GM23338 (cell line): ENCODE measurements at regions not wholly inside any gene's neighbourhood (a gene's known extent, or its start where the extent isn't known, plus 50 kb on each side); places are given as distances from the start of the nearest gene placed in this dataset.

ENCODE experiments used
- ATAC-seq: fragments of 200-7000 bp; cut with Tn5 transposase; 3 replicates; pipeline ENCODE4 v1.9.1; 2020
- DNase-seq: peaks from one replicate; pipeline ENCODE4 v3.0.0-alpha.2; 2015; ENCODE audit warnings: low spot score
- H2AFZ ChIP-seq: fragments of 200-600 bp; sonication (generic); 2 replicates; pipeline ENCODE4 v1.8.0; 2016; ENCODE audit warnings: antibody characterized with exemption, mild to moderate bottlenecking, moderate library complexity
- H3F3A ChIP-seq: fragments of 200-600 bp; sonication (generic); replicated peaks from 2 replicates; pipeline ENCODE4 v1.8.0; 2017; ENCODE audit warnings: antibody characterized with exemption, mixed run types, low read depth
- H3K27ac ChIP-seq: fragments of 200-600 bp; sonication (generic); 2 replicates; pipeline ENCODE4 v1.6.1; 2016; ENCODE audit warnings: low read depth
- H3K27me3 ChIP-seq: fragments of 200-600 bp; sonication (generic); 2 replicates; pipeline ENCODE4 v1.8.0; 2016; ENCODE audit warnings: mild to moderate bottlenecking, mixed run types, moderate library complexity; ENCODE audit not compliant: insufficient read depth
- H3K36me3 ChIP-seq: fragments of 200-600 bp; sonication (generic); 2 replicates; pipeline ENCODE4 v1.8.0; 2016; ENCODE audit warnings: mild to moderate bottlenecking; ENCODE audit not compliant: insufficient read depth
- H3K4me1 ChIP-seq: fragments of 200-600 bp; sonication (generic); 2 replicates; pipeline ENCODE4 v1.8.0; 2016; ENCODE audit warnings: mild to moderate bottlenecking, moderate library complexity; ENCODE audit not compliant: insufficient read depth
- H3K4me2 ChIP-seq: fragments of 200-600 bp; sonication (generic); 2 replicates; pipeline ENCODE4 v1.7.1; 2017; ENCODE audit warnings: mixed run types
- H3K4me3 ChIP-seq: fragments of 200-600 bp; sonication (generic); 2 replicates; pipeline ENCODE4 v1.6.1; 2016; ENCODE audit warnings: mixed run types
- H3K79me2 ChIP-seq: fragments of 200-600 bp; sonication (generic); replicated peaks from 2 replicates; pipeline ENCODE4 v1.8.0; 2017; ENCODE audit warnings: mild to moderate bottlenecking; ENCODE audit not compliant: insufficient read depth
- H3K9me2 ChIP-seq: fragments of 200-600 bp; sonication (generic); 2 replicates; pipeline ENCODE4 v1.8.0; 2017; ENCODE audit not compliant: insufficient read depth
- H4K20me1 ChIP-seq: fragments of 200-600 bp; sonication (generic); replicated peaks from 2 replicates; pipeline ENCODE4 v1.8.0; 2017; ENCODE audit warnings: mild to moderate bottlenecking; ENCODE audit not compliant: insufficient read depth
- H3K27ac Mint-ChIP-seq: 2 replicates; pipeline ENCODE4 v1.8.0; 2020; ENCODE audit warnings: inconsistent platforms, mild to moderate bottlenecking, moderate library complexity, mixed read lengths
- H3K27me3 Mint-ChIP-seq: 3 replicates; pipeline ENCODE4 v1.8.0; 2022; ENCODE audit warnings: low read depth, mild to moderate bottlenecking, moderate library complexity, mixed read lengths, inconsistent platforms; ENCODE audit not compliant: insufficient read depth, poor library complexity
- H3K36me3 Mint-ChIP-seq: 3 replicates; pipeline ENCODE4 v1.8.0; 2021; ENCODE audit warnings: low read depth, mild to moderate bottlenecking, inconsistent platforms, moderate library complexity, mixed read lengths
- H3K4me1 Mint-ChIP-seq: 3 replicates; pipeline ENCODE4 v1.8.0; 2020; ENCODE audit warnings: mild to moderate bottlenecking, inconsistent platforms, mixed read lengths
- H3K4me3 Mint-ChIP-seq: 3 replicates; pipeline ENCODE4 v1.8.0; 2021; ENCODE audit warnings: moderate library complexity, mild to moderate bottlenecking, inconsistent platforms, mixed read lengths
- H3K9me3 Mint-ChIP-seq: 3 replicates; pipeline ENCODE4 v1.8.0; 2020; ENCODE audit warnings: moderate library complexity, mild to moderate bottlenecking, inconsistent platforms, mixed read lengths
- CREB1 ChIP-seq: fragments of 250-450 bp; sonication (Bioruptor Pico); IDR thresholded peaks from 2 replicates; pipeline ENCODE4 v1.5.0; 2020; ENCODE audit warnings: low read depth, mild to moderate bottlenecking, moderate library complexity
- EZH2 ChIP-seq: fragments of 200-600 bp; sonication (generic); IDR thresholded peaks from one replicate; pipeline ENCODE4 v1.8.0; 2017; ENCODE audit warnings: antibody characterized with exemption, mild to moderate bottlenecking, low read depth; ENCODE audit not compliant: unreplicated experiment
- EZH2phosphoT487 ChIP-seq: fragments of 200-600 bp; sonication (generic); IDR thresholded peaks from one replicate; pipeline ENCODE4 v1.8.1; 2018; ENCODE audit warnings: antibody characterized with exemption; ENCODE audit not compliant: unreplicated experiment
- JUNB ChIP-seq: IDR thresholded peaks from one replicate; pipeline ENCODE4 v1.6.1; 2016; ENCODE audit warnings: antibody characterized with exemption; ENCODE audit not compliant: unreplicated experiment
- NANOG ChIP-seq: IDR thresholded peaks from 2 replicates; pipeline ENCODE4 v1.6.1; 2016; ENCODE audit warnings: antibody characterized with exemption, borderline replicate concordance
- POLR2AphosphoS5 ChIP-seq: IDR thresholded peaks from 2 replicates; pipeline ENCODE4 v1.6.1; 2016; ENCODE audit warnings: antibody characterized with exemption, low read depth
- STAT1 ChIP-seq: IDR thresholded peaks from one replicate; pipeline ENCODE4 v1.6.1; 2016; ENCODE audit warnings: antibody characterized with exemption; ENCODE audit not compliant: unreplicated experiment
- ZNF114 ChIP-seq: fragments of 250-450 bp; sonication (Bioruptor Pico); IDR thresholded peaks from 2 replicates; pipeline ENCODE4 v1.5.0; 2020; ENCODE audit warnings: mild to moderate bottlenecking, moderate library complexity
- ZNF331 ChIP-seq: fragments of 250-450 bp; sonication (Bioruptor Pico); IDR thresholded peaks from 2 replicates; pipeline ENCODE4 v1.5.0; 2020; ENCODE audit warnings: low read depth, mild to moderate bottlenecking, moderate library complexity
- ZNF462 ChIP-seq: fragments of 250-450 bp; sonication (Bioruptor Pico); IDR thresholded peaks from 2 replicates; pipeline ENCODE4 v1.5.0; 2020; ENCODE audit warnings: mild to moderate bottlenecking, moderate library complexity
- TF ChIP-seq, protein P1 (sequence below): IDR thresholded peaks from one replicate; pipeline ENCODE4 v1.6.1; 2018; ENCODE audit warnings: antibody characterized with exemption; ENCODE audit not compliant: unreplicated experiment
- TF ChIP-seq, protein P2 (sequence below), 2 experiments: fragments of 200-600 bp in 1 of 2; sonication (generic) in 1 of 2; conservative IDR thresholded peaks; 2 replicates each; pipeline versions ENCODE4 v1.5.1 to v1.6.1; 2016 to 2017; ENCODE audit warnings: antibody characterized with exemption in 2 of 2, low read depth in 2 of 2, mild to moderate bottlenecking in 2 of 2, moderate library complexity in 1 of 2
- TF ChIP-seq, protein P3 (sequence below): IDR thresholded peaks from 2 replicates; pipeline ENCODE4 v1.6.1; 2016; ENCODE audit warnings: antibody characterized with exemption

DNA sequence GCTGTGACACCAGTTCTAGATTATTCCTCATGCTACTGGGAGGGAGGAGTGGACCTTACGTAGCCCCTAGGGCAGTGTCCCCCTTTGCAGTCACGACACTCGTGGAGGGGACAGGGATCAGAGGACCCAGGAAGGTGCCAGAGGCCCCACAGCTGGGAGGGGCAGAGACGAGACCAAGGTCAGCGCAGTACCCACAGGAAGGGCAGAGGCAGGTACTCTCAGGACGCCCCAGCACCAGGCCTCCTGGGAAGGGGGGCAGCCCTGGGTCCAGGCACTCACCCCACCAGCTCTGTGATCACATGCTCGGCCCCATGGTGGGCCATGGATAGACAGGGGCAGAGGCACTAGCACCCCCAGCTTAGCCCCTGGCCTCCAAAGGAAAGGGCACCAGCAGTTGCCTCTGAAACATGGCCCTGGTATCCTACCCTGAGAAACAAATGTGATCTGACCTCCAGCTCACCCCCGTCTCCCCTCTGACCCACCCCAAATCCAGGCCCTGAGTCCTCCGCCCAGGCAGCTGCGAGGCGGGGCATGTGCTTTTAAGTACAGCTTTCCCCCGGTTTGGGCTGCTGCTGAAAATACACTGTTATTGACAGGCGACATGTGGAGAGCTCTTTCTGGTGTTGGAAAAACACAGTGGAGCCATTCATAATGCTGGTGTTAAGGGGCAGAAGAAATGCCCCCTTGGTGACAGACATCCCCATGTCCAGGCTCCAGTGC is 361.9 kb downstream of the C16orf95 start:
- no peak overlapping the region for H3K4me2 ChIP-seq
- H3K27me3 ChIP-seq = no peaks in the 10 kb centered on the region
- no peaks in the 10 kb centered on the region; the same call in 1 of the 2 replicates for H3K36me3 ChIP-seq
- H4K20me1 ChIP-seq = no peaks in the 10 kb centered on the region
- H3K4me3 ChIP-seq = no peak overlapping the region
- Mint-ChIP-seq H3K27me3 (peaks cover 5% of the 10 kb centered on the region), H3K9me3 (peaks cover 7% of the 10 kb centered on the region; the same call in 2 of the 3 replicates), H3K27ac (no peak overlapping the region), H3K36me3 (peaks cover 4% of the 10 kb centered on the region; the same call in 1 of the 3 replicates), H3K4me3 (no peak overlapping the region), H3K4me1 (peaks cover 6% of the 10 kb centered on the region; the same call in 2 of the 3 replicates)
- no peaks in the 10 kb centered on the region for H3K79me2 ChIP-seq
- DNase-seq = no peak
- H3K9me2 ChIP-seq = 0 out of 2 replicates have a peak, but pooled peaks cover 4% of the 10 kb centered on the region
- H2AFZ ChIP-seq = no peak overlapping the region
- no peak for TF ChIP-seq ZNF114 (CRISPR knock-in tag)
- TF ChIP-seq, protein P1, sequence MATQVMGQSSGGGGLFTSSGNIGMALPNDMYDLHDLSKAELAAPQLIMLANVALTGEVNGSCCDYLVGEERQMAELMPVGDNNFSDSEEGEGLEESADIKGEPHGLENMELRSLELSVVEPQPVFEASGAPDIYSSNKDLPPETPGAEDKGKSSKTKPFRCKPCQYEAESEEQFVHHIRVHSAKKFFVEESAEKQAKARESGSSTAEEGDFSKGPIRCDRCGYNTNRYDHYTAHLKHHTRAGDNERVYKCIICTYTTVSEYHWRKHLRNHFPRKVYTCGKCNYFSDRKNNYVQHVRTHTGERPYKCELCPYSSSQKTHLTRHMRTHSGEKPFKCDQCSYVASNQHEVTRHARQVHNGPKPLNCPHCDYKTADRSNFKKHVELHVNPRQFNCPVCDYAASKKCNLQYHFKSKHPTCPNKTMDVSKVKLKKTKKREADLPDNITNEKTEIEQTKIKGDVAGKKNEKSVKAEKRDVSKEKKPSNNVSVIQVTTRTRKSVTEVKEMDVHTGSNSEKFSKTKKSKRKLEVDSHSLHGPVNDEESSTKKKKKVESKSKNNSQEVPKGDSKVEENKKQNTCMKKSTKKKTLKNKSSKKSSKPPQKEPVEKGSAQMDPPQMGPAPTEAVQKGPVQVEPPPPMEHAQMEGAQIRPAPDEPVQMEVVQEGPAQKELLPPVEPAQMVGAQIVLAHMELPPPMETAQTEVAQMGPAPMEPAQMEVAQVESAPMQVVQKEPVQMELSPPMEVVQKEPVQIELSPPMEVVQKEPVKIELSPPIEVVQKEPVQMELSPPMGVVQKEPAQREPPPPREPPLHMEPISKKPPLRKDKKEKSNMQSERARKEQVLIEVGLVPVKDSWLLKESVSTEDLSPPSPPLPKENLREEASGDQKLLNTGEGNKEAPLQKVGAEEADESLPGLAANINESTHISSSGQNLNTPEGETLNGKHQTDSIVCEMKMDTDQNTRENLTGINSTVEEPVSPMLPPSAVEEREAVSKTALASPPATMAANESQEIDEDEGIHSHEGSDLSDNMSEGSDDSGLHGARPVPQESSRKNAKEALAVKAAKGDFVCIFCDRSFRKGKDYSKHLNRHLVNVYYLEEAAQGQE = no peak
- no peak for TF ChIP-seq EZH2
- TF ChIP-seq EZH2phosphoT487 = no peak
- no peak for TF ChIP-seq POLR2AphosphoS5
- TF ChIP-seq, protein P2, sequence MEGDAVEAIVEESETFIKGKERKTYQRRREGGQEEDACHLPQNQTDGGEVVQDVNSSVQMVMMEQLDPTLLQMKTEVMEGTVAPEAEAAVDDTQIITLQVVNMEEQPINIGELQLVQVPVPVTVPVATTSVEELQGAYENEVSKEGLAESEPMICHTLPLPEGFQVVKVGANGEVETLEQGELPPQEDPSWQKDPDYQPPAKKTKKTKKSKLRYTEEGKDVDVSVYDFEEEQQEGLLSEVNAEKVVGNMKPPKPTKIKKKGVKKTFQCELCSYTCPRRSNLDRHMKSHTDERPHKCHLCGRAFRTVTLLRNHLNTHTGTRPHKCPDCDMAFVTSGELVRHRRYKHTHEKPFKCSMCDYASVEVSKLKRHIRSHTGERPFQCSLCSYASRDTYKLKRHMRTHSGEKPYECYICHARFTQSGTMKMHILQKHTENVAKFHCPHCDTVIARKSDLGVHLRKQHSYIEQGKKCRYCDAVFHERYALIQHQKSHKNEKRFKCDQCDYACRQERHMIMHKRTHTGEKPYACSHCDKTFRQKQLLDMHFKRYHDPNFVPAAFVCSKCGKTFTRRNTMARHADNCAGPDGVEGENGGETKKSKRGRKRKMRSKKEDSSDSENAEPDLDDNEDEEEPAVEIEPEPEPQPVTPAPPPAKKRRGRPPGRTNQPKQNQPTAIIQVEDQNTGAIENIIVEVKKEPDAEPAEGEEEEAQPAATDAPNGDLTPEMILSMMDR (conservative IDR thresholded peaks at IDR 0.05; ENCODE audit: low read depth in 2 of 2) = no peak
- no peak for TF ChIP-seq ZNF462 (CRISPR knock-in tag)
- TF ChIP-seq CREB1 = no peak
- no peak for TF ChIP-seq NANOG
- TF ChIP-seq, protein P3, sequence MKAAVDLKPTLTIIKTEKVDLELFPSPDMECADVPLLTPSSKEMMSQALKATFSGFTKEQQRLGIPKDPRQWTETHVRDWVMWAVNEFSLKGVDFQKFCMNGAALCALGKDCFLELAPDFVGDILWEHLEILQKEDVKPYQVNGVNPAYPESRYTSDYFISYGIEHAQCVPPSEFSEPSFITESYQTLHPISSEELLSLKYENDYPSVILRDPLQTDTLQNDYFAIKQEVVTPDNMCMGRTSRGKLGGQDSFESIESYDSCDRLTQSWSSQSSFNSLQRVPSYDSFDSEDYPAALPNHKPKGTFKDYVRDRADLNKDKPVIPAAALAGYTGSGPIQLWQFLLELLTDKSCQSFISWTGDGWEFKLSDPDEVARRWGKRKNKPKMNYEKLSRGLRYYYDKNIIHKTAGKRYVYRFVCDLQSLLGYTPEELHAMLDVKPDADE = no peak
- TF ChIP-seq STAT1 = no peak
- no peak for TF ChIP-seq ZNF331 (CRISPR knock-in tag)
- TF ChIP-seq JUNB = no peak
- no peaks in the 10 kb centered on the region for H3F3A ChIP-seq
- no peak overlapping the region for H3K27ac ChIP-seq
- ATAC-seq = no peak
- H3K4me1 ChIP-seq = no peaks in the 10 kb centered on the region; the same call in 1 of the 2 replicates
